NT2/D1 (cell line): ENCODE measurements at regions not wholly inside any gene's neighbourhood (a gene's known extent, or its start where the extent isn't known, plus 50 kb on each side); places are given as distances from the start of the nearest gene placed in this dataset.

Source experiments
- SUZ12 ChIP-seq: IDR thresholded peaks from 2 replicates; pipeline ENCODE4 v1.6.1; 2011; ENCODE audit not compliant: insufficient read length, insufficient read depth; ENCODE audit errors: extremely low read depth
- YY1 ChIP-seq: IDR thresholded peaks from 2 replicates; pipeline ENCODE4 v1.6.1; 2011; ENCODE audit not compliant: insufficient read length, insufficient read depth
- ZNF274 ChIP-seq: IDR thresholded peaks from 2 replicates; pipeline ENCODE4 v1.6.1; 2011; ENCODE audit warnings: mild to moderate bottlenecking, low read depth, low read length

DNA sequence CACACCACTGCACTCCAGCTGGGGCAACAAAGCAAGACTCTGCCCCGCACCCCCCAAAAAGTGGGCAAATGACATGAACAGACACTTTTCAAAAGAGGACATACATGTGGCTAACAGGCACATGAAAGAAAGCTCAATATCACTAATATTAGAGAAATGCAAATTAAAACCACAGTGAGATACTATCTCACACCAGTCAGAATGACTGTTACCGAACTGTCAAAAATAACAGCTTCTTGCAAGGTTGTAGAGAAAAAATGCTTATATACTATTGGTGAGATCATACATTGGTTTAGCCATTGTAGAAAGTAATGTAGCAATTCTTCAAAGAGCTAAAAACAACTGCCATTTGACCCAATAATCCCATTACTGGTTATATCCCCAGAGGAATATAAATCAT, 99.5 kb upstream of the SPATA13 start:
- TF ChIP-seq ZNF274 = no peak
- TF ChIP-seq SUZ12 = no peak
- TF ChIP-seq YY1 = no peak
